GM23338 (cell line): ENCODE measurements at regions not wholly inside any gene's neighbourhood (a gene's known extent, or its start where the extent isn't known, plus 50 kb on each side); places are given as distances from the start of the nearest gene placed in this dataset.

Experiments used
- NANOG ChIP-seq: IDR thresholded peaks from 2 replicates; pipeline ENCODE4 v1.6.1; 2016; ENCODE audit warnings: antibody characterized with exemption, borderline replicate concordance
- POLR2AphosphoS5 ChIP-seq: IDR thresholded peaks from 2 replicates; pipeline ENCODE4 v1.6.1; 2016; ENCODE audit warnings: antibody characterized with exemption, low read depth
- ZNF462 ChIP-seq: fragments of 250-450 bp; sonication (Bioruptor Pico); IDR thresholded peaks from 2 replicates; pipeline ENCODE4 v1.5.0; 2020; ENCODE audit warnings: mild to moderate bottlenecking, moderate library complexity
- TF ChIP-seq, protein P1 (sequence below), 2 experiments: fragments of 200-600 bp in 1 of 2; sonication (generic) in 1 of 2; conservative IDR thresholded peaks; 2 replicates each; pipeline versions ENCODE4 v1.5.1 to v1.6.1; 2016 to 2017; ENCODE audit warnings: antibody characterized with exemption in 2 of 2, low read depth in 2 of 2, mild to moderate bottlenecking in 2 of 2, moderate library complexity in 1 of 2
- TF ChIP-seq, protein P2 (sequence below): IDR thresholded peaks from 2 replicates; pipeline ENCODE4 v1.6.1; 2016; ENCODE audit warnings: antibody characterized with exemption

GRCh38 chr4:184550476-184550875 lies 76.1 kb upstream of the IRF2 start (continued):
- TF ChIP-seq ZNF462 (CRISPR knock-in tag) (no peak), NANOG (no peak), POLR2AphosphoS5 (no peak)
- TF ChIP-seq, protein P1, sequence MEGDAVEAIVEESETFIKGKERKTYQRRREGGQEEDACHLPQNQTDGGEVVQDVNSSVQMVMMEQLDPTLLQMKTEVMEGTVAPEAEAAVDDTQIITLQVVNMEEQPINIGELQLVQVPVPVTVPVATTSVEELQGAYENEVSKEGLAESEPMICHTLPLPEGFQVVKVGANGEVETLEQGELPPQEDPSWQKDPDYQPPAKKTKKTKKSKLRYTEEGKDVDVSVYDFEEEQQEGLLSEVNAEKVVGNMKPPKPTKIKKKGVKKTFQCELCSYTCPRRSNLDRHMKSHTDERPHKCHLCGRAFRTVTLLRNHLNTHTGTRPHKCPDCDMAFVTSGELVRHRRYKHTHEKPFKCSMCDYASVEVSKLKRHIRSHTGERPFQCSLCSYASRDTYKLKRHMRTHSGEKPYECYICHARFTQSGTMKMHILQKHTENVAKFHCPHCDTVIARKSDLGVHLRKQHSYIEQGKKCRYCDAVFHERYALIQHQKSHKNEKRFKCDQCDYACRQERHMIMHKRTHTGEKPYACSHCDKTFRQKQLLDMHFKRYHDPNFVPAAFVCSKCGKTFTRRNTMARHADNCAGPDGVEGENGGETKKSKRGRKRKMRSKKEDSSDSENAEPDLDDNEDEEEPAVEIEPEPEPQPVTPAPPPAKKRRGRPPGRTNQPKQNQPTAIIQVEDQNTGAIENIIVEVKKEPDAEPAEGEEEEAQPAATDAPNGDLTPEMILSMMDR (conservative IDR thresholded peaks at IDR 0.05; ENCODE audit: low read depth in 2 of 2) = no peak
- TF ChIP-seq, protein P2, sequence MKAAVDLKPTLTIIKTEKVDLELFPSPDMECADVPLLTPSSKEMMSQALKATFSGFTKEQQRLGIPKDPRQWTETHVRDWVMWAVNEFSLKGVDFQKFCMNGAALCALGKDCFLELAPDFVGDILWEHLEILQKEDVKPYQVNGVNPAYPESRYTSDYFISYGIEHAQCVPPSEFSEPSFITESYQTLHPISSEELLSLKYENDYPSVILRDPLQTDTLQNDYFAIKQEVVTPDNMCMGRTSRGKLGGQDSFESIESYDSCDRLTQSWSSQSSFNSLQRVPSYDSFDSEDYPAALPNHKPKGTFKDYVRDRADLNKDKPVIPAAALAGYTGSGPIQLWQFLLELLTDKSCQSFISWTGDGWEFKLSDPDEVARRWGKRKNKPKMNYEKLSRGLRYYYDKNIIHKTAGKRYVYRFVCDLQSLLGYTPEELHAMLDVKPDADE = no peak
